HG02981 (cell line): ENCODE measurements at regions not wholly inside any gene's neighbourhood (a gene's known extent, or its start where the extent isn't known, plus 50 kb on each side); places are given as distances from the start of the nearest gene placed in this dataset.

Experiments used
- ATAC-seq: cut with Tn5 transposase; IDR thresholded peaks from one replicate; pipeline ENCODE4 v1.9.1; 2021; ENCODE audit warnings: mild to moderate bottlenecking, moderate library complexity; ENCODE audit not compliant: unreplicated experiment

GRCh38 chr17:77376795-77377709 lies 236.3 kb downstream of the SEC14L1 start:
- ATAC-seq = no peak

- ATAC-seq = no peak
These were observed 237.0 kb downstream of the SEC14L1 start for GRCh38 chr17:77377710-77378235.

- ATAC-seq = no peak
These were observed 237.7 kb downstream of the SEC14L1 start for GRCh38 chr17:77378318-77379064.

- ATAC-seq = no peak
These were observed 238.3 kb downstream of the SEC14L1 start for GRCh38 chr17:77379065-77379428.

- ATAC-seq = no peak
These were observed 239.1 kb downstream of the SEC14L1 start for GRCh38 chr17:77379832-77380231.

- ATAC-seq = no peak
These were observed 239.8 kb downstream of the SEC14L1 start for GRCh38 chr17:77380395-77381184.

GRCh38 chr17:77381185-77381700 lies 240.5 kb downstream of the SEC14L1 start:
- ATAC-seq = no peak

- no peak for ATAC-seq
These were observed 241.0 kb downstream of the SEC14L1 start for GRCh38 chr17:77381731-77382130.

GRCh38 chr17:77382356-77382911 lies 241.7 kb downstream of the SEC14L1 start:
- ATAC-seq = no peak

- ATAC-seq = no peak
These were observed 242.3 kb downstream of the SEC14L1 start for GRCh38 chr17:77382966-77383612.

GRCh38 chr17:77383613-77384608 lies 243.1 kb downstream of the SEC14L1 start:
- ATAC-seq = no peak

- no peak for ATAC-seq
These were observed 245.2 kb downstream of the SEC14L1 start for GRCh38 chr17:77385750-77386501.

- ATAC-seq = no peak
These were observed 245.9 kb downstream of the SEC14L1 start for GRCh38 chr17:77386502-77387192.

GRCh38 chr17:77387891-77388290 lies 247.1 kb downstream of the SEC14L1 start:
- ATAC-seq = no peak

- no peak for ATAC-seq
These were observed 247.9 kb downstream of the SEC14L1 start for GRCh38 chr17:77388384-77389306.

- no peak for ATAC-seq
These were observed 250.1 kb downstream of the SEC14L1 start for GRCh38 chr17:77390870-77391269.
